NT2/D1 (cell line): ENCODE measurements at regions not wholly inside any gene's neighbourhood (a gene's known extent, or its start where the extent isn't known, plus 50 kb on each side); places are given as distances from the start of the nearest gene placed in this dataset.

ENCODE experiments used
- YY1 ChIP-seq: IDR thresholded peaks from 2 replicates; pipeline ENCODE4 v1.6.1; 2011; ENCODE audit not compliant: insufficient read length, insufficient read depth
- ZNF274 ChIP-seq: IDR thresholded peaks from 2 replicates; pipeline ENCODE4 v1.6.1; 2011; ENCODE audit warnings: mild to moderate bottlenecking, low read depth, low read length

- TF ChIP-seq YY1 (no peak), ZNF274 (no peak)
These were observed 891.9 kb upstream of the MBL2 start for GRCh38 chr10:53664282-53665019.
